ENCODE measurements at regions not wholly inside any gene's neighbourhood (a gene's known extent, or its start where the extent isn't known, plus 50 kb on each side); places are given as distances from the start of the nearest gene placed in this dataset.
A peak's percentile ranks its signal among the peaks of the same experiment; 100 is the strongest.

- ATAC-seq (ENCODE audit: poor library complexity) (no peak), DNase-seq (no peak)
- H3K9me3 Mint-ChIP-seq = no peaks in the 10 kb centered on the region
- no peaks in the 10 kb centered on the region for H3K9me3 ChIP-seq (ENCODE audit: control insufficient read depth in 1 of 2, insufficient read depth in 1 of 2, low read length in 2 of 2)
- peaks cover 56% of the 10 kb centered on the region for H3K27me3 Mint-ChIP-seq
- H3K27me3 ChIP-seq (ENCODE audit: control insufficient read depth in 1 of 2, insufficient read depth in 2 of 2, low read length in 2 of 2) = peaks cover 6 to 16% of the 10 kb centered on the region in 2 experiments
- no peak overlapping the region for H3K27ac Mint-ChIP-seq
- no peaks in the 10 kb centered on the region for H3K4me1 Mint-ChIP-seq (ENCODE audit: low read depth)
- intact Hi-C loops (cut with DNase I, micrococcal nuclease) = no loop called here
- CTCF ChIA-PET = no interaction called here
- no peaks in the 10 kb centered on the region for H3K36me3 ChIP-seq (ENCODE audit: insufficient read depth, low read length)
- TF ChIP-seq, protein P1, sequence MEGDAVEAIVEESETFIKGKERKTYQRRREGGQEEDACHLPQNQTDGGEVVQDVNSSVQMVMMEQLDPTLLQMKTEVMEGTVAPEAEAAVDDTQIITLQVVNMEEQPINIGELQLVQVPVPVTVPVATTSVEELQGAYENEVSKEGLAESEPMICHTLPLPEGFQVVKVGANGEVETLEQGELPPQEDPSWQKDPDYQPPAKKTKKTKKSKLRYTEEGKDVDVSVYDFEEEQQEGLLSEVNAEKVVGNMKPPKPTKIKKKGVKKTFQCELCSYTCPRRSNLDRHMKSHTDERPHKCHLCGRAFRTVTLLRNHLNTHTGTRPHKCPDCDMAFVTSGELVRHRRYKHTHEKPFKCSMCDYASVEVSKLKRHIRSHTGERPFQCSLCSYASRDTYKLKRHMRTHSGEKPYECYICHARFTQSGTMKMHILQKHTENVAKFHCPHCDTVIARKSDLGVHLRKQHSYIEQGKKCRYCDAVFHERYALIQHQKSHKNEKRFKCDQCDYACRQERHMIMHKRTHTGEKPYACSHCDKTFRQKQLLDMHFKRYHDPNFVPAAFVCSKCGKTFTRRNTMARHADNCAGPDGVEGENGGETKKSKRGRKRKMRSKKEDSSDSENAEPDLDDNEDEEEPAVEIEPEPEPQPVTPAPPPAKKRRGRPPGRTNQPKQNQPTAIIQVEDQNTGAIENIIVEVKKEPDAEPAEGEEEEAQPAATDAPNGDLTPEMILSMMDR (IDR thresholded peaks at IDR 0.05) = no peak
- no peak overlapping the region for H3K27ac ChIP-seq (ENCODE audit: low read depth in 1 of 2, low read length in 2 of 2)
- H3K4me1 ChIP-seq (ENCODE audit: insufficient read depth, low read length) = no peaks in the 10 kb centered on the region
- no peaks in the 10 kb centered on the region for H3K36me3 Mint-ChIP-seq (ENCODE audit: low read depth)
- H3K4me3 ChIP-seq (ENCODE audit: low read length) = no peak overlapping the region
- no peak overlapping the region for H3K4me3 Mint-ChIP-seq
- POLR2A ChIA-PET = no interaction called here
Observed at GRCh38 chr22:22087854-22088657, 105.5 kb upstream of the TOP3B start.

GRCh38 chr22:22086501-22087158 is 104.0 kb upstream of the TOP3B start:
- Mint-ChIP-seq H3K4me3 (no peak overlapping the region), H3K27ac (no peak overlapping the region), H3K9me3 (no peaks in the 10 kb centered on the region), H3K27me3 (peaks cover 58% of the 10 kb centered on the region), H3K4me1 (ENCODE audit: low read depth) (no peaks in the 10 kb centered on the region), H3K36me3 (ENCODE audit: low read depth) (no peaks in the 10 kb centered on the region)
- H3K27ac ChIP-seq (ENCODE audit: low read depth in 1 of 2, low read length in 2 of 2) = no peak overlapping the region
- H3K4me1 ChIP-seq (ENCODE audit: insufficient read depth, low read length) = no peaks in the 10 kb centered on the region
- ATAC-seq (ENCODE audit: poor library complexity) = no peak
- no peaks in the 10 kb centered on the region for H3K36me3 ChIP-seq (ENCODE audit: insufficient read depth, low read length)
- intact Hi-C loops (cut with DNase I, micrococcal nuclease) = no loop called here
- POLR2A ChIA-PET = no interaction called here
- peak in 1 of 14 experiments; percentile 32 for DNase-seq
- no peak overlapping the region for H3K4me3 ChIP-seq (ENCODE audit: low read length)
- no peaks in the 10 kb centered on the region for H3K9me3 ChIP-seq (ENCODE audit: control insufficient read depth in 1 of 2, insufficient read depth in 1 of 2, low read length in 2 of 2)
- TF ChIP-seq, protein P1 (IDR thresholded peaks at IDR 0.05) = no peak
- CTCF ChIA-PET = no interaction called here
- peaks cover 6 to 12% of the 10 kb centered on the region in 2 experiments for H3K27me3 ChIP-seq (ENCODE audit: control insufficient read depth in 1 of 2, insufficient read depth in 2 of 2, low read length in 2 of 2)

- Mint-ChIP-seq H3K36me3 (ENCODE audit: low read depth) (no peaks in the 10 kb centered on the region), H3K4me3 (no peak overlapping the region), H3K9me3 (no peaks in the 10 kb centered on the region), H3K27ac (no peak overlapping the region), H3K27me3 (peaks cover 59% of the 10 kb centered on the region), H3K4me1 (ENCODE audit: low read depth) (no peaks in the 10 kb centered on the region)
- no peaks in the 10 kb centered on the region for H3K9me3 ChIP-seq (ENCODE audit: control insufficient read depth in 1 of 2, insufficient read depth in 1 of 2, low read length in 2 of 2)
- H3K27ac ChIP-seq (ENCODE audit: low read depth in 1 of 2, low read length in 2 of 2) = no peak overlapping the region
- TF ChIP-seq, protein P1 (IDR thresholded peaks at IDR 0.05) = no peak
- CTCF ChIA-PET = no interaction called here
- intact Hi-C loops (cut with DNase I, micrococcal nuclease) = no loop called here
- H3K4me1 ChIP-seq (ENCODE audit: insufficient read depth, low read length) = no peaks in the 10 kb centered on the region
- POLR2A ChIA-PET = no interaction called here
- peak in 2 of 14 experiments; percentile 50 to 68 for DNase-seq
- peaks cover 0 to 8% of the 10 kb centered on the region in 2 experiments for H3K27me3 ChIP-seq (ENCODE audit: control insufficient read depth in 1 of 2, insufficient read depth in 2 of 2, low read length in 2 of 2)
- no peak for ATAC-seq (ENCODE audit: poor library complexity)
- no peak overlapping the region for H3K4me3 ChIP-seq (ENCODE audit: low read length)
- no peaks in the 10 kb centered on the region for H3K36me3 ChIP-seq (ENCODE audit: insufficient read depth, low read length)
Observed at GRCh38 chr22:22085702-22086500, 103.3 kb upstream of the TOP3B start.

Data from CD4-positive, alpha-beta T cell (primary cell).